IPS-20b (cell line): ENCODE measurements at regions not wholly inside any gene's neighbourhood (a gene's known extent, or its start where the extent isn't known, plus 50 kb on each side); places are given as distances from the start of the nearest gene placed in this dataset.

Experiments used
- H3K27ac ChIP-seq: one replicate; pipeline ENCODE4 v1.5.1; 2013; ENCODE audit warnings: low read length
- H3K27me3 ChIP-seq: 2 replicates; pipeline ENCODE4 v1.6.1; 2013; ENCODE audit warnings: mild to moderate bottlenecking, low read length, inconsistent platforms; ENCODE audit not compliant: insufficient read depth
- H3K36me3 ChIP-seq: 2 replicates; pipeline ENCODE4 v1.6.1; 2013; ENCODE audit warnings: low read depth, mild to moderate bottlenecking, inconsistent platforms, low read length, moderate library complexity; ENCODE audit not compliant: insufficient read depth
- H3K4me1 ChIP-seq: 2 replicates; pipeline ENCODE4 v1.6.1; 2013; ENCODE audit warnings: mild to moderate bottlenecking, control low read depth, inconsistent platforms, low read length, moderate library complexity; ENCODE audit not compliant: insufficient read depth
- H3K4me3 ChIP-seq: 2 replicates; pipeline ENCODE4 v1.5.1; 2013; ENCODE audit warnings: mild to moderate bottlenecking, low read length, inconsistent platforms
- H3K9ac ChIP-seq: 2 replicates; pipeline ENCODE4 v1.6.1; 2013; ENCODE audit warnings: low read depth, mild to moderate bottlenecking, inconsistent platforms, low read length, moderate library complexity
- H3K9me3 ChIP-seq: 2 replicates; pipeline ENCODE4 v1.6.1; 2013; ENCODE audit warnings: mild to moderate bottlenecking, low read depth, low read length, inconsistent platforms; ENCODE audit not compliant: insufficient read depth

DNA sequence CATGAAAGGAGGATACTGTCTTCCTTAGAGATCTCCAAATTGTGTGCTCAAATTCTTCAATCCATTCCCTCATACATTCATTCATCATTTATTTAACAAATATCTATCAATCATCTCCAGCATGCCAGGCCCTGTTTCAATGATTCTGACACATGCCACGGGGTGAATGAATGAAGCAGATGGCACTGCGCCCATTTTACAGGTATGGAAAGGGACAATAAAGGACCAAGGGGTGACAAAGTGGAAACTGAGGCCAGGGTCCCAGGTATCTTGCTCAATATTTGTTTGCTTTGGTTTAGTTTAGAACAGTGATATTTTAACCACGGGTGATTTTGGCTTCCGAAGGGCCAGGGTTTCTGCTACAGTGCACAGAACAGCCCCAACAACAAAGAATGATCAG is 321.6 kb upstream of the RUNX1 start:
- Histone ChIP-seq H3K4me1 (peaks cover 12% of the 10 kb centered on the region), H3K9me3 (no peaks in the 10 kb centered on the region), H3K4me3 (no peak overlapping the region), H3K27ac (no peak overlapping the region), H3K36me3 (no peaks in the 10 kb centered on the region), H3K9ac (no peak overlapping the region), H3K27me3 (no peaks in the 10 kb centered on the region)

DNA sequence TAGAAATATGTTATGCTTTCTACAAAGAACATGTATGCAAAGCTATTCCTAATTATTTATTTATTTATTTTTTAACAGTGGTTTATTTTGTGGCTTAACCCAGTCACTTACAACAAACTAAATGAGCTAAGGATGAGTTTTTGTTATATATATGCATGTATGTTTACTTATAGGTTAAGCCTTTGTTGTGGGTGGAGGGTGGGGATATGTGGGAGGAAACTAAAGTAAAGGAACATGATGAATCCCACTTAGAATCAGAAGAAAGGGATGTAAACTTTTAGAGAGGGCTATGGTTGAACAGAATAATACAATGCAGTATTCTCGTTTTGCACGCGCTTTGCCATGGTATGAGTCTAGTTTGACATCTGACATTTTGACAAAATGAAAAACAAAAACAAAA is 321.0 kb upstream of the RUNX1 start:
- H3K9ac ChIP-seq, result no peak overlapping the region
- H3K4me1 ChIP-seq, result peaks cover 12% of the 10 kb centered on the region
- no peaks in the 10 kb centered on the region for H3K36me3 ChIP-seq
- H3K9me3 ChIP-seq, result no peaks in the 10 kb centered on the region
- H3K27me3 ChIP-seq, result no peaks in the 10 kb centered on the region
- H3K4me3 ChIP-seq, result no peak overlapping the region
- H3K27ac ChIP-seq, result no peak overlapping the region

DNA sequence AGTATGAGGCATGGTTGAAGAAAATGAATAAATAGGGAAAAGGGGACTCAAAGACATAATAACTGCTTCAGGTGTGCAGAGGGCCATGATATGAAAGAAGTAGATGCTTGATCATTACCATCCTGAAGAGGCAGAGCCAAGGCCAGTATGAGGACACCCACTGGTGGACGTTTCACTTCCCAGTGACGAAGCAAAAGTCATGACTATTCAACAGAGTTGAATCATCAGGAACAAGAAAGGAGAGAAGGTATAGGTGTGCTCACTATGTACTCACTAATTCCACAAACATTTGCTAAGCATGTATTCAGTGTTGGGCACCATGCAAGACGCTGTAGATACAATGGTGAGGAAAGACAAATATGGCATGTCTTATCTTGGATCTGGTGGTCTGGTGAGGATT is 319.2 kb upstream of the RUNX1 start:
- no peak overlapping the region for H3K9ac ChIP-seq
- no peaks in the 10 kb centered on the region for H3K27me3 ChIP-seq
- H3K4me3 ChIP-seq, result no peak overlapping the region
- no peaks in the 10 kb centered on the region for H3K36me3 ChIP-seq
- no peak overlapping the region for H3K27ac ChIP-seq
- H3K4me1 ChIP-seq, result peaks cover 12% of the 10 kb centered on the region
- H3K9me3 ChIP-seq, result no peaks in the 10 kb centered on the region

DNA sequence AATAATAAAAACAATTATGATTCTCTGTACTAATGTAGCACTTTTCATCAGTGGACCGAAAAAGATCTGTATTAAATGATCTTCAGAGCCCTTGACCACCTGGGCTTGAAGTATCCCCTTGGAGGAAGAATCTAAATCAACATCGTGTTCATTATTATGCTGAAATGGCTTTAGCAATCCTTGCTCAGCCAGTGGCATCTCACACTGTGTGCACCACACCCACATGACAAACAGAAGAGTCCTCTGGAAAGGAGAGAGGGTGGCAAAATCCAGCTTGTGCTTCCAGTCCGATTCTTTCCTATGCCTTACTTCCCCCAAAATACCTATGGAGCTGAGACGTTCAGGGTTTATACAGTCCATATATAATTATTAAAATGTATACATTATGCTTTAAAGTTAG is 318.5 kb upstream of the RUNX1 start:
- no peaks in the 10 kb centered on the region for H3K9me3 ChIP-seq
- peaks cover 12% of the 10 kb centered on the region for H3K4me1 ChIP-seq
- H3K27me3 ChIP-seq, result no peaks in the 10 kb centered on the region
- no peaks in the 10 kb centered on the region for H3K36me3 ChIP-seq
- H3K27ac ChIP-seq, result no peak overlapping the region
- H3K9ac ChIP-seq, result no peak overlapping the region
- 0 out of 2 replicates have a peak overlapping the region, but pooled peaks have one; percentile 19 for H3K4me3 ChIP-seq

DNA sequence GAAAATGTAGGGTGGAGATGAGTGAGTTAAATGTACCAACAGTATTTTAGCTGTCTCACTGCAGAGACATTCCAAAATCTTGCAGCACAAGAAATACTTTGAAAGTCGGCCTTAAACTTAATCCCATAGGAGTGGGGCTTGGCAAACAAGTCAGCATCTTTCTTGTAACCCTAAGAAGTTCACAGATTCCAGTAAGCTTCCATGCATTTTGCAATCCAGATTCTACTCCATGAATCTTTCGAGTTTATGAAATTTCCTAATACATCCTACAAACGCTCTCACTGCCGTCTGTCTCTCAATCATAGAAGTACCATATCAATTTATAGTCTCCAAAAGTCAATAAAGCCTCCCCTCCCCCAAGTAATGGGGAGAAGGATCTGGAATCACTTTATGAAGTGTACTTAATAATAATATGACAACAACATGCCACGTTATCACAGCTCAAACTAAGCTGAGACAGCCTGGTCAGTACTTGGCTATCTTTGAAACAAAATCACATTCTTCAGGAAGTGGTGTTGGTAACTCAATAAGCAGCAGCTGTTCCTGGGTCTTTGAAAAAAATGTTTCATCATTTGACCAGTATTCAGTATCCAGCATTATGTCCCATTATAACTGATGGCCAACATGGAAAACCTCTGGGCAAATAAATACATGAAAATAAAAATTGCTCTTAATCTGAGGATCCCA is 317.4 kb upstream of the RUNX1 start:
- Histone ChIP-seq H3K4me1 (peaks cover 12% of the 10 kb centered on the region), H3K9ac (no peak overlapping the region), H3K36me3 (no peaks in the 10 kb centered on the region), H3K9me3 (no peaks in the 10 kb centered on the region), H3K27ac (no peak overlapping the region), H3K4me3 (no peak overlapping the region), H3K27me3 (no peaks in the 10 kb centered on the region)

DNA sequence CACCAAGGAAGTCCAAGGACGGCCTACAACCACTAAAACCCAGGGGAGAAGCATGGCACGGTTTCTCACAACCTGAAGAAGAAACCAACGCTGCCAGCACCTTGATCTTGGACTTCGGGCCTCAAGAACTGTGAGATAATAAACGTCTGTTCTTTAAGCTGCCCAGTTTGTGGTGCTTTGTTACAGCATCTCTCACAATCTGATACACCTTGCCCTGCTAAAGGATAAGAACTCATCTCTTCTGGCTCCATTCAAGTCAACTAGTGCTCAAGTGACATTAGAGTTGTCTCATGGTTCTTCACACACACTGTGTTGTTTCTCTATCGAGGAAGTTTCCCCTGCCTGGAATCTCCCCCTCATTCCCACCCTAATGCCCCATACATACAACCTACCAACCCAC is 314.4 kb upstream of the RUNX1 start:
- Histone ChIP-seq H3K27ac (no peak overlapping the region), H3K4me3 (no peak overlapping the region), H3K4me1 (peaks cover 12% of the 10 kb centered on the region), H3K36me3 (no peaks in the 10 kb centered on the region), H3K9me3 (no peaks in the 10 kb centered on the region), H3K27me3 (no peaks in the 10 kb centered on the region), H3K9ac (no peak overlapping the region)

DNA sequence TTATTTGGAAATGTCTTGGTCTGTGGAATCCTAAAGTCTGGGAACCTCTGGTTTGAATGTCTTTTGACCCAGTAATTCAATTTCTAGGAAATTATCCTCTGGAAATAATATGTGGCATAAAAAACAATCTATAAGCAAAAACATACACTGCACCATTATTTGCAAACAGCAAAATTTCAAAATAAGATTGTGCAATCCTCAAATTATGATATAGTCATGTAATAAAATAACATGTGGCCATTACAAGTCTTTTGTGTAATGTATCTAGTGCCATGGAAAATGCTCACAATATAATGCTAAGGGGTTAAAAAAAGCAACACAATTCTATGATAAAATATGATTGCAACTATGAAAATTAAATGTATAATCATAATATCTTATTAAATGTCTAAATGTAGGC is 312.9 kb upstream of the RUNX1 start:
- H3K27ac ChIP-seq, result no peak overlapping the region
- peaks cover 5% of the 10 kb centered on the region; the same call in 1 of the 2 replicates for H3K4me1 ChIP-seq
- no peaks in the 10 kb centered on the region for H3K36me3 ChIP-seq
- no peak overlapping the region for H3K4me3 ChIP-seq
- H3K9me3 ChIP-seq, result no peaks in the 10 kb centered on the region
- H3K9ac ChIP-seq, result no peak overlapping the region
- H3K27me3 ChIP-seq, result no peaks in the 10 kb centered on the region

DNA sequence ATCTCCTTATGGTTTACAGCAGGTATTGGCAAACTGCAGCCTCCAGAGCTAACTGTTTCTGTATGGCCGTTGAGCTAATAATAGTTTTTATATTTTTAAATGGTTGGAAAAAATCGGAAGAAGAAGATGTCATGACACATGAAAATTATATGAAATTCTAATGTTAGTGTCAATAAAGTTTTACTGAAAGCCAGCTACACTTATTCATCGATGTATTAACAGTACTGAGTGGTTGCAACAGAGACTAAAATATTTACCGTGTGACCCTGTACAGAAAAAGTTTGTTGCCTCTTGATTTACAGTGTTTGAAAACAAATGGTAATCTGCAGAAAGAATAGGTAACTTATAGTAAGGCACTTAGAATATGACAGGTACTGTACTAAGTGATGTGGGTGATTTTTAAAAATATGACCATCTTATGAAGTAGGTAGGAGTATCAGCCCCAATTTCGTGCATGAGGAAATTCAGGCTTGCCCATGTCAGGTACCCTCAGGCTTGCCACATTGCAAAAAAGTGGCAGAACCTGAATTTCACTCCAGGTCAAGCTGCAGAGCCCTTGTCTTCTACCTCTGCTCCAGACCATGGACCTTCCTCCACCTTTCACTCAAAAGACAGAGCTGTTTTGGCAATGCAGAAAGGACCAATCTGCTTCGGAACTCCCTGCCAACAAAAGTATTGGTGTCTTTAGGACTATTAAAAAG is 311.9 kb upstream of the RUNX1 start:
- Histone ChIP-seq H3K4me3 (no peak overlapping the region), H3K27me3 (no peaks in the 10 kb centered on the region), H3K9ac (no peak overlapping the region)

DNA sequence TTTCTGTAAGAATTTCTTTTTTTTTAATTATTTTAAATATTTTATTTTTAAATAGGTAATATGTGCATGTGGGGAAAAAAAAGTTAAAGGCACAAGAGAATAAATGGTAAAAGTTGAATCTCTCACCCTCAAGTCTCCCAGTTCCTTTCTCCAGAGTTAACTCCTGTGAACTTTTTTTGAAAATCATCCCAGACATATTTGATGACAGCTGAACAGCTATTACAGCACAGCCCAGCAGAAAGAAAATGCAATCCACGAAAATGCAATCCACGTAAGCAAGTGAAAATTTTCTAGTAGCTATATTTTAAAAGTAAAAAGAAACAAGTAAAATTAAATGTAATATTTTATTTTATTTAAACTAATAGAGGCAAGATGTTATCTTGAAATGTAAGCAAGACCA is 310.0 kb upstream of the RUNX1 start:
- H3K27ac ChIP-seq, result no peak overlapping the region
- H3K27me3 ChIP-seq, result no peaks in the 10 kb centered on the region
- no peak overlapping the region for H3K9ac ChIP-seq
- no peaks in the 10 kb centered on the region for H3K4me1 ChIP-seq
- no peaks in the 10 kb centered on the region for H3K9me3 ChIP-seq
- no peak overlapping the region for H3K4me3 ChIP-seq
- H3K36me3 ChIP-seq, result no peaks in the 10 kb centered on the region

More for the DNA sequence above, 311.9 kb upstream of the RUNX1 start:
- no peaks in the 10 kb centered on the region for H3K9me3 ChIP-seq
- H3K36me3 ChIP-seq, result no peaks in the 10 kb centered on the region
- H3K4me1 ChIP-seq, result no peaks in the 10 kb centered on the region
- H3K27ac ChIP-seq, result no peak overlapping the region

DNA sequence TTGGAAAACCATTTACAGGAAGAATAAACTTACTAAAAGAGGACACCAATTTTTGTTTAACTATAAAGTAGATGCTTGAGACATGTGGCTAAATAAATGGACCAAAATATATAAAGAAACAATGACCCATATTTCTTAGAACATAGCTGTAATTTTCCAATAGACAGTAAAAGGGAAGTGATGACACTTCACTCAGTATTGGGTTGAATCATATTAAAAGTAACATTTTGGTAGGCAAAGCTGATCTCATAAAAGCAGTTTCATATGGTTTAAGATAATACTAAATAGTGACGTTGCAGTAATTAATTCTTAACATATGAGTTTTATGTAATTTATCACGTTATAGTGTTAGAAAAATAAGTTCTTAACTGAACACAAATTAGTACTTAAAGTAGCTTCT is 308.9 kb upstream of the RUNX1 start:
- Histone ChIP-seq H3K36me3 (no peaks in the 10 kb centered on the region), H3K9me3 (no peaks in the 10 kb centered on the region), H3K4me3 (no peak overlapping the region), H3K27ac (no peak overlapping the region), H3K4me1 (no peaks in the 10 kb centered on the region), H3K27me3 (no peaks in the 10 kb centered on the region), H3K9ac (no peak overlapping the region)

DNA sequence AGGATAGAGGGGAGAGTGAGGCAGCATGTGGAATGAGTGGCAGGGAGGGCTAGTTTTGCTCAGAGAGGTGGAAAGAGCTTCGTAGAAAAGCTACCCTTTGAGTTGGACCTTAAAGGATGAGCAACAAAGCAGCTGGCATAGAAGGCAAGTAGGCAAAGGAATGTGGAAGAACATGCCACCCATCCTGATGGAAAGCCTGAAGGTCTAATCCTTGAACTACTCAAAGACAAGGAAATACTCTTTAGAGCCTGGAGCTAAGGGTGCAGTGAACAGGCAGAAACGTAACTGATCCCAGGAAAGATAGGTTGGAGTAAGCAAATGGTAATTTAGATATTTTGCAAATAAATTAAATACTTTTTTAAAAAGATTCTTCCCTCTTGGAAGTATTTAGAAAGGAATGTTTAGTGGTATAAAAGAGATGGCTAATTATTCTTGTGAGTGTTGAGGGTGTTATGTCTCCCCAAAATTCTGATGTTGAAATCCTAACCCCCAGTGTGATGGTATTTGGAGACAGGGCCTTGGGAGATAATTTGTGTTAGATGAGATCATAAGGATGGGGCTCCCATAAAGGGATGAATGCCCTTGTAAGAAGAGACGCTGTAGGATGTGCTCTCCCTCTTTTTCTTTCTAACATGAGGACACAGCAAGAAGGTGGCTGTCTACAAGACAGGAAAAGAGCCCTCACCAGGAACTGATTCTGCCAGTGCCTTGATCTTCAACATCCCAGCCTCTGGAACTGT is 308.1 kb upstream of the RUNX1 start:
- H3K27me3 ChIP-seq, result no peaks in the 10 kb centered on the region
- no peak overlapping the region for H3K9ac ChIP-seq
- no peak overlapping the region for H3K4me3 ChIP-seq
- H3K9me3 ChIP-seq, result no peaks in the 10 kb centered on the region
- no peak overlapping the region for H3K27ac ChIP-seq
- no peaks in the 10 kb centered on the region for H3K4me1 ChIP-seq
- H3K36me3 ChIP-seq, result no peaks in the 10 kb centered on the region

DNA sequence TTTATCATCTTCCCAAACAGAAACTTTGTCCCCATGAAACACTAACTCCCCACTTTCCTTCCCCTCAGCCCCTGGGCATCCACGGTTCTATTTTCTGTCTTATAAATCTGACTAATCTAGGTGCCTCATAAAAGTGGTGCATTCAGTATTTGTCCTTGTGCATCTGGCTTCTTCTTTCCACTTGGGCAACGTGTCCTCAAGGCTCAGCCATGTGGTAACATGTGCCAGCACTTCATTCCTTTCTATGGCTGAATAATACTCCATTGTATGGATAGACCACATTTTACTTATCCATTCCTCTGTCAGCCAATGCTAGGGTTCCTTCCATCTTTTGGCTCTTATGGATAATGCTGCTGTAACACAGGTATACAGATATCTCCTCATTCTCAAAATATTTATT is 305.0 kb upstream of the RUNX1 start:
- H3K4me1 ChIP-seq, result no peaks in the 10 kb centered on the region
- H3K9me3 ChIP-seq, result no peaks in the 10 kb centered on the region
- no peaks in the 10 kb centered on the region for H3K27me3 ChIP-seq
- no peak overlapping the region for H3K4me3 ChIP-seq
- H3K27ac ChIP-seq, result no peak overlapping the region
- no peak overlapping the region for H3K9ac ChIP-seq
- H3K36me3 ChIP-seq, result no peaks in the 10 kb centered on the region
